Dedifferentiated amniotic fluid mesenchymal stem cell (primary cell): ENCODE measurements at regions not wholly inside any gene's neighbourhood (a gene's known extent, or its start where the extent isn't known, plus 50 kb on each side); places are given as distances from the start of the nearest gene placed in this dataset.
"Not testable (repeated sequence)": the region's sequence is repeated elsewhere in the genome, so short reads cannot be mapped to it uniquely, and the experiment has no call there.

Source experiments
- DNase-seq: peaks from one replicate; pipeline ENCODE4 v3.0.0-alpha.2; 2016; ENCODE audit errors: extremely low spot score

DNA sequence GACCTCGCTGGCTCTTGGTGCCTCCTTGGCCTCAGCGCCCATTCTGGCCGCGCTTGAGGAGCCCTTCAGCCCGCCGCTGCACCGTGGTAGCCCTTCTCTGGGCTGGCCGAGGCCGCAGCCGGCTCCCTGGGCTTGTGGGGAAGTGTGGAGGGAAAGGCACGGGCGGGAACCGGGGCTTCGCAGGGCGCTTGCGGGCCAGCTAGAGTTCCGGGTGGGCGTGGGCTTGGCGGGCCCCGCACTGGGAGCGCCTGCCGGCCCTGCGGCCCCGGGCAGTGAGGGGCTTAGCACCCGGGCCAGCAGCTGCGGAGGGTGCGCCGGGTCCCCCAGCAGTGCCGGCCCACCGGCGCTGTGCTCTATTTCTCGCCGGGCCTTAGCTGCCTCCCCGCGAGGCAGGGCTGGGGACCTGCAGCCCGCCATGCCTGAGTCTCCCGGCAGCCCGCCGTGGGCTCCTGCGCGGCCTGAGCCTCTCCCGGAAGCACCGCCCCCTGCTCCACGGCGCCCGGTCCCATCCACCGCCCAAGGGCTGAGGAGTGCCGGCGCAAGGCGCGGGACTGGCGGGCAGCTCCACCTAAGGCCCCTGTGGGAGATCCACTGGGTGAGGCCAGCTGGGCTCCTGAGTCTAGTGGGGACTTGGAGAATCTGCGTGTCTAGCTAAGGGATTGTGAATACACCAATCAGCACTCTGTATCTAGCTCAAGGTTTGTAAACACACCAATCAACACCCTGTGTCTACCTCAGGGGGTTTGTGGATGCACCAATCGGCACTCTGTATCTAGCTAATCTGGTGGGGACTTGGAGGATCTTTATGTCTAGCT, 141.1 kb downstream of the SLCO4C1 start:
- not testable (repeated sequence) for DNase-seq

DNA sequence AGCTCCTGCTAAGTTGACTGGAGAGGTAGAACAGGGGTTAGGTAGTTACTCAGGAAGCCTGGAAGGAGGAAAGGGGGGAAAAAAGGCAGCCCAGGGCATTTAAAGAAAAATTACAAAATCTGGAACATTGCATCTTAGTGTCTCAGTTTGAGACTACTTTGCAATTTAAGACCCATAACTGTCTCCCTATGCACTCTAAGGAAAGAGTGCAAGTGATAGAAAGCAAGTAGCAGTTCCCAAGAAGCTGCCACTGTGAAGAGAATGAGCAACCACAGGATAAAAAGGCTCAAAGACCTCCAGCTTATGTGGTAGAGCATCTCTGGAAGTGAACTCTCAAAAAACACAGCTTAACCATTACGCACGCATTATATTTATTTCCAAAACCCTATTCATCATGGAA, 141.8 kb downstream of the SLCO4C1 start:
- DNase-seq, result no peak

DNA sequence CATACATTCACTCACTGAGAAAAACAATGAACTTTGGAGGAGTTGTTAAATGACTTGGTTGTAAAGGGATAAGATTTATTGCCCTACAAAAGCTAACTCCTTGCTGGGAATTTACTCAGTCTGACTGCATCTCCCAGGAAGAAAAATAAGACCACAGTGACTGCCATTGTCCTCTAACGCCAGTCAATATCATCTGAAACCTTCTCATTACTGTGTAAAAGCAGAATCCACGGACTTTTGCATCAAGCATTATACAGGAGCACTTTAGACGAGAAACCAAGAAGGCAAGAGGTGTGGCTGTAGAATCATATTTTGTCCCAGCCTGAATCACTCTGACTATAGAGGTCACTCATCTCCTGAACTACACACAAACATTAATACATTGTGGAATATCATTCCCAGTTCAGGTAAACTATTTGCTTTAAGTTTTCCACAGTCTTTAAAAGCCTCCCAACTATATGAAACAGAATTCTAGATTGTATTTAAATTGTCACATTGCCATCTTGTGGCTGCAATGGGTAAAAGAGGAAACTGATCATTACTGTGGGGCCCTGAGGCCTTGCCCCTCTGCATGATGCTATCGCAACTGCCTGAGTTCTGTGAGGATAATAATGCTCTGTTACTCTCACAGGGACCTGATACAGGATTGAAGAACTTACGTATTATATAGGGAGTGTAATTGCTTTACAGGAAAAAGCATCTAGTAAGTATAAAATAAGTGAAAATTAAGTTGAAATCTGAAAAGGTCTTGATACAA, 142.9 kb downstream of the SLCO4C1 start:
- DNase-seq, result no peak

DNA sequence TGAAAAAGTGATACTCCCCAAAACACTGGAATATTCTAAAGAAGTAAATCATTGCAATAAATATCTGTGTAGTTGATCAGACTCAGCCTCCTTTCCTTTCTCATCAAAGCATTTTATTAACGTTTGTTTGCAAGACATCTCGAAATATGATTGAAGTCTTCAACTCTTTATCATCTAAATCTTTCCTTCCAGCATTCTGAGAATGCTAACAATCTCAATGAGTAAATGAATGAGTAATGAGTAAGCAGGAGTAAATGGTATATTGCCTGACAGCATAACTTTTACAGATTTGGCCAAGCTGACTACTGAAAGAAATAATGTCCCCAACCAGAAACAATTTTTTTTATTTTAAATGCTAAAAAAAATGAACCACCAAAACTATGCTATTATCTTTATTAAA, 157.1 kb downstream of the SLCO4C1 start:
- DNase-seq, result no peak

GRCh38 chr5:102138243-102138653, 157.8 kb downstream of the SLCO4C1 start:
- no peak for DNase-seq

DNA sequence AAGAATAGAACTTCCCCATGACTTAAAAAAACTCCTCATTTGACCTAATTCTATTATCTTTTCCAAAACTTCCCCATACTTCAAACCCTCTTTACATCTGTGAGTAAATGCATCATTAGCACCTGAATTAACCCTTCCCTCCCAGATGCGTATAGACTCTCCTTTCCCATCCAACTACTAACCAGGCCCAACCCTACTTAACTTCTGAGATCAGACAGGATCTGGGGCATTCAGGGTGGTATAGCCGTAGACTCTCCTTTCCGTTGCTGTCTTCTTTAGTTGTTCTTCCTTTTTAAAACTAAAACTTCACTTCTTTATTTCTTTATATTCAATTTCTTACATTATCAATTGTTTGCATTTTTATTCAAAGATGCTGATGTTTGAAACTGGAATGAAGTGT, 165.2 kb downstream of the SLCO4C1 start:
- DNase-seq, result no peak

- DNase-seq, result no peak
Measured at GRCh38 chr5:102130386-102130785, 165.7 kb downstream of the SLCO4C1 start.

- no peak for DNase-seq
Measured at GRCh38 chr5:102119252-102119651, 176.8 kb downstream of the SLCO4C1 start.

DNA sequence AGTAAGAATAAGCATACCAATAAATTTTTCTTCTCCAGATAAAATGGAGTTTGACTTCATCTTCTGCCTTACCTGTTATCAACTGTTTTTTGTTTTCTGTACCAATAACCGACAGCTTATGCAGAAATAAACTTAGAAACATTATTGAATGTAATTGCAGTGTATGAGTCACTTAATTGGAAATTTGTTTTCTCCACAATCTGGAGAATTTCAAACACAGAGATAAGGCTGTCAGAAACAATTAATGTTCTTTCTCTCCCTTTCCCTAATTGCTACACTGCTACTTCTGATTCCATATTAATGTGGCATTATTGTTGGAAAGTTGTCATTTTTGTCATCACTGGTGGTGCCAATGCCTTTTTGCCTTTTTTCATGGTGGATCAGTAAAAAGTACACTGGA, 180.3 kb downstream of the SLCO4C1 start:
- DNase-seq, result no peak

DNA sequence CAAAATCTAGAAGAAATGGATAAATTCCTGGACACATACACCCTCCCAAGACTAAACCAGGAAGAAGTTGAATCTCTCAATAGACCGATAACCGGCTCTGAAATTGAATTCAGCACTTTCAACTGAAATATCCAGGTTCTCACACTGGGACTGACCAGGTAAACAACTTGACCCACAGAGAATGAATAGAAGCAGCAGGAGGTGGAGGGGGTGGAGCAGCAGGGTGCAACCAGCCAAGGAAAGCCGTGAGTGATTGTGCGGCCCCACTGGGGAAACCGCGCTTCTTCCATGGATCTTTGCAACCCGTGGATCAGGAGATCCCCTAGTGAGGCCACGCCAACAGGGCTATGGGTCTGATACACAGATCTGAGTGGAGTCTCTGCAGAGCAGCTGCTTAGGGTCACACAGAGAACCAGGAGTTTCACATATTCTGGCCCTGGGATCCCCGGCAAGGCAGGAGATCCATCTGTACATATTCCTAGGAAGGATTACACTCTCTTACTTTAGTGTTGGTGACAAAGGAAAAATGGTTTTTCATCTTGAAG, 181.5 kb downstream of the SLCO4C1 start:
- no peak for DNase-seq

- DNase-seq, result no peak
Measured at GRCh38 chr5:102107865-102108264, 188.2 kb downstream of the SLCO4C1 start.

GRCh38 chr5:102106599-102106998, 189.5 kb downstream of the SLCO4C1 start:
- no peak for DNase-seq

- DNase-seq, result no peak
Measured at GRCh38 chr5:102099766-102100331, 196.2 kb downstream of the SLCO4C1 start.

DNA sequence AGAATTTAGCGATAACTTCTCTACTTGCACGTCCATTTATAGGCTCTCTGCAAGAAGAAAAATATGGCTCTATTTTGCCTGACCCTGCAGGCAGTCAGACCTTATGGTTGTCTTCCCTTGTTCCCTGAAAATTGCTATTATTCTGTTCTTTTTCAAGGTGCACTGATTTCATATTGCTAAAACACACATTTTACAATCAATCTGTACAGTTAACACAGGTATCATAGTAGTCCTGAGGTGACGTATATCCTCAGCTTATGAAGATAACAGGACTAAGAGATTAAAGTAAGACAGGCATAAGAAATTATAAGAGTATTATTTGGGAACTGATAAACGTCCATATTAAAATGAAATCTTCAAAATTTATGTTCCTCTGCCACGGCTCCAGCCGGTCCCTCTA, 197.0 kb downstream of the SLCO4C1 start:
- not testable (repeated sequence) for DNase-seq

GRCh38 chr5:102098606-102099005, 197.5 kb downstream of the SLCO4C1 start:
- not testable (repeated sequence) for DNase-seq

- no peak for DNase-seq
Measured at GRCh38 chr5:102090770-102091169, 205.3 kb downstream of the SLCO4C1 start.

GRCh38 chr5:102089883-102090282, 206.2 kb downstream of the SLCO4C1 start:
- DNase-seq, result no peak

- DNase-seq, result no peak
Measured at GRCh38 chr5:102087906-102088305, 208.2 kb downstream of the SLCO4C1 start.

DNA sequence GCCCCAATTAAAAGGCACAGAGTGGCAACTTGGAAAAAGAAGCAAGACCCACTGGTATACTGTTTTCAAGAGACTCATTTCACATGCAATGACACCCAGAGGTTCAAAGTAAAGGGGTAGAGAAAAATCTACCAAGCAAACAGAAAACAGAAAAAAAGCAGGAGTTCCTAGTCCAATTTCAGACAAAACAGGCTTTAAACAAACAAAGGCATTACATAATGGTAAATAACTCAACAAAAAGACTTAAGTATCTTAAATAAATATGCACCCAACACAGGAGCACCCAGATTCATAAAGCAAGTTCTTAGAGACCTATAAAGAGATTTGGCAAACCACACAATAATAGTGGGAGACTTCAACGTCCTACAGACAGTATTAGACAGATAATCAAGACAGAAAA, 215.8 kb downstream of the SLCO4C1 start:
- DNase-seq, result no peak

DNA sequence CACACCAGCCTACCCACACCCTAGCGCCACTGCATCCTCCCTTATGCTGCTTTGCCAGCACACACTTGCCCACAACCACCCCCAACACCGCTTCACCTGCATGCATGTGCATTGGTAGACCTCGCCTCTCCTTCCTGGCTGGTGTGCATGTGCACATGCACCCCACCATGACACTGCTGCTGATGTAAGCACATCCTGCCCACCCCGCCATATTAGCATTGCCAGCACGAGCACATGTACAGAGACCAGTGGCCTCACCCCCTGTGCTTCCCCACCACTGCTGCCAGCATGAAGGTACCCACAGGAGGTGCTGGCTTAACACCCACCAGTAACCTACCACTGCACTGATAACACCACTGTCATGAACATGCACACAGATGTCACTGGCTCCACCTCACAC, 218.2 kb downstream of the SLCO4C1 start:
- DNase-seq, result no peak

- no peak for DNase-seq
Measured at GRCh38 chr5:102069974-102070373, 226.1 kb downstream of the SLCO4C1 start.

GRCh38 chr5:102068870-102069269, 227.2 kb downstream of the SLCO4C1 start:
- no peak for DNase-seq

DNA sequence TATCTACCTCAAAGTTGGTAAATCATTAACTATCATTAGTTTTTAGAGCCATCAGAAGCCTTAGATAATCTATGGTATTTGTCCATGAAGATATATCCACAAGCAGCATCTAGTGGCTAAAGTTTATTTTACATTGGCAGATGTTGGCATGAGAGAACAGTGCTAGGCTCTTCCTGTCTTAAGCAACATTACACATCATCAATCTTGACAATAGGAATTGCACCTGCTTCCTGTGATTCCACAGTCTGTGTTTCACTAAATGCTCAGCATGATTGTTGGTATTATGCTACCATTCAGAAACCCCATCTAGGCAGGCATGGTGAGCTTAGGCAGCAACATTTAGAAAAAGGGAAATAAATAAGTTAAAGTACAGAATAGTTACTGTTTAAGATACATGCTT, 246.6 kb downstream of the SLCO4C1 start:
- no peak for DNase-seq
